PC-3 (cell line): ENCODE measurements at regions not wholly inside any gene's neighbourhood (a gene's known extent, or its start where the extent isn't known, plus 50 kb on each side); places are given as distances from the start of the nearest gene placed in this dataset.

ENCODE experiments used
- CTCF ChIP-seq: fragments of 300-600 bp; sonication (generic); conservative IDR thresholded peaks from 2 replicates; pipeline ENCODE4 v1.5.1; 2017; ENCODE audit warnings: antibody characterized with exemption, low read depth, mild to moderate bottlenecking, low read length
- EZH2 ChIP-seq: fragments of 300-600 bp; sonication (generic); IDR thresholded peaks from one replicate; pipeline ENCODE4 v1.6.1; 2017; ENCODE audit warnings: antibody characterized with exemption, mild to moderate bottlenecking, low read length; ENCODE audit not compliant: unreplicated experiment

DNA sequence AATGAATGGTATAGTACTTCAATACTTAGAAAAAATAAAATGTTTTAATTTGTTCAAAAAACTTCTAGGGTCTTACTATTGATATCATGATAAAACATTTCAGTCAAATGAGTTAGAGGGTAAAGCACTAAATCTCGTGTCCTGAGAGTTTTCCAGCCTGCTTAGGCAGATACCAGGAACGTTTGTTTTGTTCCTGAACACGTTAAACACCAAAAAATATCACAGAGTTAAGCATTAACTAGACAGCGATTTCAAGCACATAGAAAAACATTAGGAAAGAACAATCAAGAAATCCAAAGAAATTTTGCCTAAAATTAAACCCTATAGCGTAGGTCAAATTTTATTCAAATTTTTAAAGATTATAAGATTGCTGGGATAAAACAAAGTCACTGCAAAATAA lies 204.6 kb upstream of the AGR3 start:
- no peak for TF ChIP-seq CTCF
- TF ChIP-seq EZH2, result no peak
